Lung (tissue), 11 donors: ENCODE measurements at regions not wholly inside any gene's neighbourhood (a gene's known extent, or its start where the extent isn't known, plus 50 kb on each side); places are given as distances from the start of the nearest gene placed in this dataset.

ENCODE experiments used
- ATAC-seq: fragments of 200-7000 bp; cut with Tn5 transposase; one replicate; pipeline ENCODE4 v1.9.1; 2020; ENCODE audit warnings: moderate number of reproducible peaks; ENCODE audit not compliant: insufficient read depth, low FRiP score
- DNase-seq, 3 donors: peaks; one replicate each; pipeline ENCODE4 v3.0.0-alpha.2; 2013 to 2017
- H3K27ac ChIP-seq, 2 donors: one replicate each; pipeline ENCODE4 v1.5.1; 2013; ENCODE audit warnings: mild to moderate bottlenecking in 2 of 2, moderate library complexity in 2 of 2, control low read depth in 1 of 2, inconsistent platforms in 1 of 2, low read depth in 1 of 2, low read length in 1 of 2
- H3K27me3 ChIP-seq, 3 donors: one replicate each; pipeline ENCODE4 v1.5.1; 2013; ENCODE audit warnings: low read length in 2 of 3; ENCODE audit not compliant: control insufficient read depth in 3 of 3, insufficient read depth in 3 of 3
- H3K36me3 ChIP-seq, 4 donors: one replicate each; pipeline ENCODE4 v1.5.1; 2013; ENCODE audit warnings: low read length in 4 of 4, mild to moderate bottlenecking in 1 of 4, moderate library complexity in 1 of 4; ENCODE audit not compliant: control insufficient read depth in 4 of 4, insufficient read depth in 4 of 4
- H3K4me1 ChIP-seq, 5 donors: one replicate each; pipeline ENCODE4 v1.5.1; 2013; ENCODE audit warnings: low read length in 5 of 5, mild to moderate bottlenecking in 2 of 5, moderate library complexity in 1 of 5; ENCODE audit not compliant: control insufficient read depth in 5 of 5, insufficient read depth in 5 of 5
- H3K4me3 ChIP-seq: one replicate; pipeline ENCODE4 v1.5.1; 2013; ENCODE audit warnings: mild to moderate bottlenecking, control low read depth, moderate library complexity
- H3K9ac ChIP-seq, 2 donors: one replicate each; pipeline ENCODE4 v1.5.1; 2013; ENCODE audit warnings: low read length in 2 of 2, control low read depth in 1 of 2; ENCODE audit not compliant: insufficient read depth in 1 of 2
- H3K9me3 ChIP-seq, 4 donors: one replicate each; pipeline ENCODE4 v1.5.1; 2013; ENCODE audit warnings: low read length in 3 of 4, mild to moderate bottlenecking in 1 of 4, moderate library complexity in 1 of 4; ENCODE audit not compliant: control insufficient read depth in 4 of 4, insufficient read depth in 3 of 4
- WGBS, 2 donors: extraction: QIAGEN DNeasy Blood & Tissue Kit; methylation state at CpG; one replicate each; pipeline ENCODE4 v1.1.7; 2013; 5-methylcytosine and 5-hydroxymethylcytosine counted together
- TF ChIP-seq, protein P1 (sequence below): IDR thresholded peaks from 2 replicates; pipeline ENCODE4 v1.5.1; 2012; ENCODE audit warnings: mild to moderate bottlenecking; ENCODE audit errors: control extremely low read depth, extremely low read depth
- donor health status: control.
- donor health status: control.
- donor health status: Bipolar disorder and iron deficiency.
- donor health status: healthy.
- donor health status: DM: yes; HTN: yes; CAD: no.

DNA sequence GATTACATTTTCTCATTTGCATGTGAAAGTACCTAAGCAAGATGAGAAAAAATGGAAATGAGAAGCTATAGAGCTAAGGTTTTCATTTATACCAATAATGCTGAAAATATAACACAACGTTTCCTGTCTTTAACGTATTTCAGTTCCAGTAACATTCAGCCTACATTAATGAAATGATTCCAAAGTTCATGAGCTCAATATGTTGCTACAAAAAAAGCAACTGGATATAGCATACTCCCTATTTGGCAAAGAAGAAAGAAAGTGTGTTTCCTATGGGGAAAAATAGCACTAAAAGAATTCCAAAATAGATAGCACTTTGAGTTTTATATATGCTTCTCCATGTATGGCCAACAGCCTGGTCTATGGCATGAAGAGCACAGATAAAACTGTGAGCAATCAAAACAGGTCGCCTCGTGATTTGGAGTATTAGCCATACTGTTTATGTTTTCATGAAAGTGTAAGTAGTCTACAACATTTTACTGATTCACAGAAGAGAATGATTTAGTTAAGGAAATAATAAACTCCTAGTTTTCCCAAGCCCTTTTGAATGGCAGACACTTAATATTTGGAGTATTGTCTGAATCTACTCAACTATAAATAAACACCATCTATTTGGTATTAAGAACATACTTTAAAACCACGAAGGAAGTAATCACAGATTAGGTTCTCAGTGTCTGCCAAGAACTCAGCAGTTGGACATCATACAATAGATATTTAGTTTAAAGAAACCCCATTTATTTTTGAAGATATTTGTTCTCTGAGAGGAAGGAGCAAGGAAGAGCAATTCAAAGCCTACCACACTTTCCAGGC lies 258.7 kb upstream of the RASA1 start:
- ATAC-seq (no peak), DNase-seq (peak in 2 of 3 donors; percentile 47 to 73)
- H3K9me3 ChIP-seq, result no peaks in the 10 kb centered on the region
- no peak overlapping the region for H3K4me3 ChIP-seq
- no peak overlapping the region for H3K9ac ChIP-seq
- H3K36me3 ChIP-seq, result no peaks in the 10 kb centered on the region
- 47 to 71% methylated on average over 5 of the region's 5 CpGs for WGBS, 2 donors
- no peak overlapping the region for H3K27ac ChIP-seq
- TF ChIP-seq, protein P1, sequence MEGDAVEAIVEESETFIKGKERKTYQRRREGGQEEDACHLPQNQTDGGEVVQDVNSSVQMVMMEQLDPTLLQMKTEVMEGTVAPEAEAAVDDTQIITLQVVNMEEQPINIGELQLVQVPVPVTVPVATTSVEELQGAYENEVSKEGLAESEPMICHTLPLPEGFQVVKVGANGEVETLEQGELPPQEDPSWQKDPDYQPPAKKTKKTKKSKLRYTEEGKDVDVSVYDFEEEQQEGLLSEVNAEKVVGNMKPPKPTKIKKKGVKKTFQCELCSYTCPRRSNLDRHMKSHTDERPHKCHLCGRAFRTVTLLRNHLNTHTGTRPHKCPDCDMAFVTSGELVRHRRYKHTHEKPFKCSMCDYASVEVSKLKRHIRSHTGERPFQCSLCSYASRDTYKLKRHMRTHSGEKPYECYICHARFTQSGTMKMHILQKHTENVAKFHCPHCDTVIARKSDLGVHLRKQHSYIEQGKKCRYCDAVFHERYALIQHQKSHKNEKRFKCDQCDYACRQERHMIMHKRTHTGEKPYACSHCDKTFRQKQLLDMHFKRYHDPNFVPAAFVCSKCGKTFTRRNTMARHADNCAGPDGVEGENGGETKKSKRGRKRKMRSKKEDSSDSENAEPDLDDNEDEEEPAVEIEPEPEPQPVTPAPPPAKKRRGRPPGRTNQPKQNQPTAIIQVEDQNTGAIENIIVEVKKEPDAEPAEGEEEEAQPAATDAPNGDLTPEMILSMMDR, result no peak
- peaks cover 0 to 13% (median 7%) of the 10 kb centered on the region in 5 donors for H3K4me1 ChIP-seq
- H3K27me3 ChIP-seq, result no peaks in the 10 kb centered on the region

DNA sequence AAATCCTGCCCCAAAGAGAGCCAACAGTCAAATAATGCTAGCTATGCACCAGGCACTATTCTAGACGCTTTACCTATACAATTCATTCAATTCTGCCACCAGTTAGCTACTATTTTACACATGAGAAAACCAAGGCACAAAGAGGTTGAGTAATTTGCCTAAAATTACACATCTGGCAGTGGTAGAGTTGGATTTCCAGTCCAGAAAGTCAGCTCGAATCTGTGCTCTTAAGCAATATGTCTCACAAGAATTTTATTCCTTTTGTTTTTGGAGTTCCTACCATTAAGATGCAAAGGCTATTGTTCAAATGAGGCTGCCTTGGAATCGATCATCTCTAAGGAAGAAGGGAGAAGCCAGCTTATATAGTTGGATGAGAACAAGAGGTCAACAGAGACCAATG lies 256.9 kb upstream of the RASA1 start:
- no peak for ATAC-seq
- H3K9me3 ChIP-seq, result no peaks in the 10 kb centered on the region
- TF ChIP-seq, protein P1, result no peak
- H3K9ac ChIP-seq, result no peak overlapping the region
- H3K27ac ChIP-seq, result no peak overlapping the region
- H3K4me3 ChIP-seq, result no peak overlapping the region
- 40 to 76% methylated on average over 3 of the region's 3 CpGs for WGBS, 2 donors
- DNase-seq, result no peak
- H3K4me1 ChIP-seq, result peaks cover 0 to 13% (median 7%) of the 10 kb centered on the region in 5 donors
- no peaks in the 10 kb centered on the region for H3K27me3 ChIP-seq
- no peaks in the 10 kb centered on the region for H3K36me3 ChIP-seq

DNA sequence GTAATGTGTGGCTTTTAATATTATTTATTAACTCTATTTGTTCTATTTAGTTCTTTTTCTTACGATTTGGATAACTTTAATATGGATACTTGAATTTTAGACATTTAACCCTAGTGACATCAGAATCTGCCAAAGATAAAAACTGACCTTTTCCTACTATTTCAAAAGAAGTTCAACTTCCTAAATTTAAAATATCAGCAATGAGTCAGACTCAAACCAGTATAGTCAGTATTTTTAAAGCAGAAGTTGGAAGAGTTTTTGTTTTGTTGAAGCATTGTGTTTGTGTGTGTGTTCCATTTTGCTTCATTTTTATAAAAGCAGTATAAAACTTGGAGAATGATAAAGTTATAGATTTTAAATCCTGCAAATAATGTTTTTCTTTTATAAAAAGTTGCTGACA lies 251.8 kb upstream of the RASA1 start:
- H3K27ac ChIP-seq, result no peak overlapping the region
- peaks cover 0 to 4% (median 0%) of the 10 kb centered on the region in 4 donors for H3K9me3 ChIP-seq
- no peaks in the 10 kb centered on the region for H3K27me3 ChIP-seq
- DNase-seq, result no peak
- 44 to 65% methylated on average over 1 of the region's 1 CpG for WGBS, 2 donors
- no peaks in the 10 kb centered on the region for H3K36me3 ChIP-seq
- H3K4me1 ChIP-seq, result peaks cover 0 to 11% (median 8%) of the 10 kb centered on the region in 5 donors
- H3K9ac ChIP-seq, result no peak overlapping the region
- no peak overlapping the region for H3K4me3 ChIP-seq
- ATAC-seq, result no peak
- TF ChIP-seq, protein P1, result no peak
